Endothelial cell (in vitro differentiated cells): ENCODE measurements at regions not wholly inside any gene's neighbourhood (a gene's known extent, or its start where the extent isn't known, plus 50 kb on each side); places are given as distances from the start of the nearest gene placed in this dataset.

Source experiments
- DNase-seq: peaks from one replicate; pipeline ENCODE4 v3.0.0; 2021; ENCODE audit warnings: low spot score
- H3K27ac Mint-ChIP-seq: one replicate; pipeline ENCODE4 v1.8.0; 2021; ENCODE audit warnings: mixed read lengths, inconsistent platforms; ENCODE audit not compliant: unreplicated experiment
- H3K27me3 Mint-ChIP-seq: one replicate; pipeline ENCODE4 v1.8.0; 2021; ENCODE audit warnings: mild to moderate bottlenecking, moderate library complexity, mixed read lengths, inconsistent platforms; ENCODE audit not compliant: unreplicated experiment
- H3K36me3 Mint-ChIP-seq: one replicate; pipeline ENCODE4 v1.8.0; 2021; ENCODE audit warnings: mild to moderate bottlenecking, low read depth, mixed read lengths, inconsistent platforms; ENCODE audit not compliant: unreplicated experiment
- H3K4me1 Mint-ChIP-seq: one replicate; pipeline ENCODE4 v1.8.0; 2021; ENCODE audit warnings: mild to moderate bottlenecking, mixed read lengths, inconsistent platforms; ENCODE audit not compliant: unreplicated experiment
- H3K4me3 Mint-ChIP-seq: one replicate; pipeline ENCODE4 v1.8.0; 2021; ENCODE audit warnings: mild to moderate bottlenecking, mixed read lengths, inconsistent platforms; ENCODE audit not compliant: unreplicated experiment
- H3K9me3 Mint-ChIP-seq: one replicate; pipeline ENCODE4 v1.8.0; 2021; ENCODE audit warnings: mixed read lengths, inconsistent platforms; ENCODE audit not compliant: unreplicated experiment
- TF ChIP-seq, protein P1 (sequence below): fragments of 200-600 bp; sonication (generic); IDR thresholded peaks from one replicate; pipeline ENCODE4 v1.5.0; 2021; ENCODE audit warnings: antibody characterized with exemption; ENCODE audit not compliant: unreplicated experiment

DNA sequence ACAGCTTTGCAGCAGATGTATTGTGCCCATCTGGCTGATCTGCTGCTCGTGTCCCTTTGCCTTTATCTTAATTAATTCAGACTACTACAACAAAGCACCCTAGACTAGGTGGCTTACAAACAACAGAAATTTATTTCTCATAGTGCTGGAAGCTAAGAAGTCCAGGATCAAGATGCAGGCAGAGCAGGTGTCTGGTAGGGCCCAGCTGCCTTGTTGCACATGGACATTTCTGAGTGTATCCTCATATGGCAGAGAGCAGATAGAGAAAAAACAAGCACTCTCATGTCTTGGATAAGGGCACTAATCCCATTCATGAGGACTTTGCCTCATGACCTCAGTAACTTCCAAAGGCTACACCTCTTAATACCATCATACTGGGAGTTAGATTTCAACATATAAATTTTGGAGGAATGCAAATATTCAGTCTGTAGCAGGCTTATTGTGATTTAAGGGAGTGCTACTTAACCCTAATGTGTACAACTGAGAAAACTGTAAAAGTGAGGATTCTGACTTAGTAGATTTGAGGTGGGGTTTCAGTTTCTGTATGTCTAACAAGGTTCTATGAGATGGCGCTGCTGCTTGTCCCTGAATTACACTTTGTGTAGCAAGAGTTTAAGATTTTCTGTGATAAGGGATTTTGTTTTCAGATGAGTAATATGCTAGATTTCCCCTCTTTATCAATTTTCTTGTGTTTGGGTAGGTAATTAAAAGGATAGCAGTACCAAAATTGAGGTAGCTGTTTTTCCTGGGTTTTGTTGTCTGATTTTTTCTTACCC lies 473.2 kb upstream of the TECRL start:
- Mint-ChIP-seq H3K4me3 (no peak overlapping the region), H3K27me3 (no peaks in the 10 kb centered on the region), H3K27ac (no peak overlapping the region), H3K9me3 (no peaks in the 10 kb centered on the region), H3K4me1 (no peaks in the 10 kb centered on the region), H3K36me3 (no peaks in the 10 kb centered on the region)
- no peak for DNase-seq
- TF ChIP-seq, protein P1, sequence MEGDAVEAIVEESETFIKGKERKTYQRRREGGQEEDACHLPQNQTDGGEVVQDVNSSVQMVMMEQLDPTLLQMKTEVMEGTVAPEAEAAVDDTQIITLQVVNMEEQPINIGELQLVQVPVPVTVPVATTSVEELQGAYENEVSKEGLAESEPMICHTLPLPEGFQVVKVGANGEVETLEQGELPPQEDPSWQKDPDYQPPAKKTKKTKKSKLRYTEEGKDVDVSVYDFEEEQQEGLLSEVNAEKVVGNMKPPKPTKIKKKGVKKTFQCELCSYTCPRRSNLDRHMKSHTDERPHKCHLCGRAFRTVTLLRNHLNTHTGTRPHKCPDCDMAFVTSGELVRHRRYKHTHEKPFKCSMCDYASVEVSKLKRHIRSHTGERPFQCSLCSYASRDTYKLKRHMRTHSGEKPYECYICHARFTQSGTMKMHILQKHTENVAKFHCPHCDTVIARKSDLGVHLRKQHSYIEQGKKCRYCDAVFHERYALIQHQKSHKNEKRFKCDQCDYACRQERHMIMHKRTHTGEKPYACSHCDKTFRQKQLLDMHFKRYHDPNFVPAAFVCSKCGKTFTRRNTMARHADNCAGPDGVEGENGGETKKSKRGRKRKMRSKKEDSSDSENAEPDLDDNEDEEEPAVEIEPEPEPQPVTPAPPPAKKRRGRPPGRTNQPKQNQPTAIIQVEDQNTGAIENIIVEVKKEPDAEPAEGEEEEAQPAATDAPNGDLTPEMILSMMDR, result no peak

DNA sequence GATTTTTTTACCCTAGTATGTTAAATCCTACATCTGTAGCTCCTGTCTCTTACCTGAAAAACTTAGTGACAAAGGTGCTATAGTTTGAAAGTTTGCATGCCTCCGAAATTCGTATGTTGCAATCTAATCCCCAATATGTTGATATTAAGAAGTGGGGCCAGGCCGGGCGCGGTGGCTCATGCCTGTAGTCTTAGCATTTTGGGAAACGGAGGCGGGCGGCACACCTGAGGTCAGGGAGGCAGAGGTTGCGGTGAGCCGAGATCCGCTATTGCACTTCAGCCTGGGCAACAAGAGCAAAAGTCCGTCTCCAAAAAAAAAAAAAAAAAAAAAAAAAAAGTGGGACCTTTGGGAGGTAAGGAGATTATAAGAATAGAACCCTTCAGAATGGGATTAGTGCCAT lies 471.3 kb upstream of the TECRL start:
- Mint-ChIP-seq H3K9me3 (no peaks in the 10 kb centered on the region), H3K36me3 (no peaks in the 10 kb centered on the region), H3K27me3 (no peaks in the 10 kb centered on the region), H3K27ac (no peak overlapping the region), H3K4me3 (no peak overlapping the region), H3K4me1 (no peaks in the 10 kb centered on the region)
- TF ChIP-seq, protein P1, result no peak
- DNase-seq, result no peak

DNA sequence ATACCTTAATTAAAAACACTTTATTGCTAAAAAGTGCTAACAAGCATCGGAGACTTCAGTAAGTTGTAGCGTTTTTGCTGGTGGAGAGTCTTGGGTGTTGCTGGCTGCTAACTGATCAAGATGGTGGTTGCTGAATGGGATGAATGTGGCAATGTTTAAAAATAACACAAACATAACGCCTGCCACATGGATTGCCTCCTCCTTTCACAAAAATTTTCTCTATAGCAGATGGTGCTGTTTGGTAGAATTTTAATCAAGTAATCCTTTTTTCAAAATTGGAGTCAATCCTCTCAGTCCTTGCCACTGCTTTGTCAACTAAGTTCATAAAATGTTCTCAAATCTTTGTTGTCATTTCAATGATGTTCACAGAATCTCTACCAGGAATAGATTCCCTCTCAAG lies 466.8 kb upstream of the TECRL start:
- Mint-ChIP-seq H3K4me1 (no peaks in the 10 kb centered on the region), H3K4me3 (no peak overlapping the region), H3K27me3 (no peaks in the 10 kb centered on the region), H3K9me3 (no peaks in the 10 kb centered on the region), H3K27ac (no peak overlapping the region), H3K36me3 (no peaks in the 10 kb centered on the region)
- DNase-seq, result no peak
- TF ChIP-seq, protein P1, result no peak

DNA sequence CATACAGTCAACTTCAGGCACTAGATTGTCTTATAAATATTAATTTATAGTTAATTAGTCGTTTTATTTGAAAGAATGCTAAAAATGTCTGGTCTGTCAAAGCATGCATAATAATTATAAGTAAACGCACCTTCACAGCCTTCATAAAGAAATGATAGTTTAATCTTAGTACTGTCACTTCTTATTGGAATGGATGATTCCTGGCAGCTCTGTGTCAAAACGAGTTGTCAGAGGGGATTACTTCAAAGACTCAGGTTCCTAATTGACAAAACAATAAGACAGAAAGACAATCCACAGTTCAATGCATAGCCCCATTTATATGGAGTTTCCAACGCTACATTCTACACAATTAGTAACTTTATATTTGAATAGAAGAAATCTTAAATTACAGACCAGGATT lies 461.3 kb upstream of the TECRL start:
- no peaks in the 10 kb centered on the region for H3K4me1 Mint-ChIP-seq
- H3K9me3 Mint-ChIP-seq, result no peaks in the 10 kb centered on the region
- H3K4me3 Mint-ChIP-seq, result no peak overlapping the region
- TF ChIP-seq, protein P1, result no peak
- H3K27me3 Mint-ChIP-seq, result no peaks in the 10 kb centered on the region
- H3K36me3 Mint-ChIP-seq, result no peaks in the 10 kb centered on the region
- DNase-seq, result no peak
- H3K27ac Mint-ChIP-seq, result no peak overlapping the region

DNA sequence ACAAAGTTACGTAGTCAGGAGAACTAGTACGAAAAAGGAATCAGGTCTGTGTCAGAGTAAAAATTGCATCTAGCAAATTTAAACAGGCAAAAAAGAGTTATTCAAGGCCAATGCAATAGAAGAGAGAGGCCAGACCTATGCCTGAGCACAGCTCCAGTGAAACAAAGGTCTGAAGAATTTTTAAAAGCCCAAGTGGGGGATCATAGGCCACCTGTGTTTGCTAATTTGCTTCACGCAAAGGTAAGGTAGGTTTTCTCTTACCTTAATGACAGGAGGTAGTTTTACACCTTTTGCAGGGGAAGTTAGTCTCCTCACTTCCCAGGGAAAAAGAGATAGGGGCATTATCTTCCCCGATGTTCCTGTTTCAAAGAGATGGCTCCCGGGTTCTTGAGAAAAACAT lies 448.6 kb upstream of the TECRL start:
- no peaks in the 10 kb centered on the region for H3K9me3 Mint-ChIP-seq
- H3K4me3 Mint-ChIP-seq, result no peak overlapping the region
- TF ChIP-seq, protein P1, result no peak
- H3K27ac Mint-ChIP-seq, result no peak overlapping the region
- H3K4me1 Mint-ChIP-seq, result peaks cover 4% of the 10 kb centered on the region
- H3K36me3 Mint-ChIP-seq, result no peaks in the 10 kb centered on the region
- no peak for DNase-seq
- H3K27me3 Mint-ChIP-seq, result no peaks in the 10 kb centered on the region
